ENCODE measurements at regions not wholly inside any gene's neighbourhood (a gene's known extent, or its start where the extent isn't known, plus 50 kb on each side); places are given as distances from the start of the nearest gene placed in this dataset.

DNA sequence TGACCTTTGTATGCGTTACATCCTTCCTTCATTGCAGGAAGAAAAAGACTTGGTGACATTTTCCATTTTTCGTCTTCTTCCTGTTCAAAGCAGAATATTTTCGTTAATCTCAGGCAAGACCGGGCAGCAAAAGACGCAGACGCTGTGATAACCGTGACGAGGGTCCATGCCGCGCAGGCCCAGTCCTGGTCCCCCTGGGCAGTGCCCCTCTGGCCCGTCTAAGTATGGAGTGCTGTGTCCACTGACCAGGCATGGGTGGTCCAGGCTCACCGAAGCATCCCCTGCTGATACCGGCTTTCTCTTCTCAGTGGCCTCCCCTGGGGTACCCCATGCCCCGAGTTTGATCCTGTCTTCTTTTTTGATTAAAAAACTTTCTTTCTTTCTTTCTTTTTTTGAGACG lies 135.2 kb upstream of the ASB18 start:
- DNase-seq, result no peak
- in situ Hi-C loops (cut with HindIII; ENCODE audit: low pct_ligation_motif_present, low pct_unique_long_range_greater_than_20kb, low sequenced_read_pairs), result no loop called here

DNA sequence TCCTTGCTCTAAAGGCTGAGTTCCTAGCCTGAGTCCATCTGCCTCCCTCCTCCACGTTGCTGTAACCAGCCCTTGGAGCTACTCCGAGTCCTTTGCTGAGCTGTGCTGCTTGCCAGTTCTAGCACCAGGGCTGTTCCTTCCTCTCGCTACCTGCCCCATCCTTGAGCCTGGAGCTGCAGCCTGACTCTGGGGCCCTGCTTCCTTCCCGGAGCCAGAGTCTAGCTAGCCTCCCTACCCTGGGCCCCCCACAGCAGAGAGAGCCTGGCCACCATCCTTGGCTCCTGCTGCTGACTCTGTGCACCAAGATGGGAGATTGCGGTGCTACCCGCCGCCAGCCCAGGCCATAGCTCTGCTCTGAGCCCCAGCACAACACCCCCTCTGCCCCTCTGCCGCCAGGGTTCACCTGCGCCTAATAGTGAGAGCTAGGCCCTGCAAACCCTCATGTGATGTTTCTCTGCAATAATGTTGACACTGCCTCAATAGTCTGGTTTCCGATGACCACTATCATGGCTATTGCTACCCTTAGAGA lies 135.9 kb upstream of the ASB18 start:
- in situ Hi-C loops (cut with HindIII; ENCODE audit: low pct_ligation_motif_present, low pct_unique_long_range_greater_than_20kb, low sequenced_read_pairs), result no loop called here
- no peak for DNase-seq

DNA sequence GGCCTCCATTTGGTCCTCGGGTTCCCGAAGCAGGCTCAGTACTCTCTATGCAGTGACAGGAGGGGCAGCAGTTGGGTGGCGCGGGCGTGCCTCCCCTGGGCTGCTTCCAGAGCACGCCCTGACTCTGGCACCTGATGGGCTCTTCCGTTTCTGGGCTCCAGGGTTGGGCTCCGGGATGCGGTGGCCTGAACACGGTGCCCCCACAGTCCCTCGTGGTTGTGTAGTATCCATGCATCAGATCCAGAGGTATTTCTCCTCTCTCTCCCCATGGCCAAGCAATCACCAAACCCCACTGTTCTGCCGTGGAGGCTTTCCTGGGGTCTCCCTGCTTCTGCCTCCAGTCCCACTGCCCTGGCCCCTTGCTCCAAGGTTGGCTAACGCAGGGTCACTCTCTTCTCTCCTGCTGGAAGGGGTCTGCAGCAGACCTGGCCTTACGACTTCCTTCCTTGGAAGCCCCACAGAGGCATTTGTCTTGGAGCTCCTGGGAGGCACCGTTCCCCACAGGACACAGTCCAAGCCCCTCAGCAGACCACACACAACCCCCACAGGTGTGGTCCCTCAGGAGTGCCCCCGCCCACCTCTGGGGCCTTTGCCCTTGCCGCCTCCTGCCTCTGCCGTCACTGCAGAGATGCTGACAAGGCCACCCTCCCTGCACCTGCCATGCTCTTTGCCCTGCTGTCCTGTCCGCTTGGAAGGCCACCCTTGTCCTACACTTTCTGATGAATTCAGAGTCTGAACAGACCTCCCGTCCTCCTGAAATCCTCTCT lies 136.6 kb upstream of the ASB18 start:
- in situ Hi-C loops (cut with HindIII; ENCODE audit: low pct_ligation_motif_present, low pct_unique_long_range_greater_than_20kb, low sequenced_read_pairs), result no loop called here
- no peak for DNase-seq

DNA sequence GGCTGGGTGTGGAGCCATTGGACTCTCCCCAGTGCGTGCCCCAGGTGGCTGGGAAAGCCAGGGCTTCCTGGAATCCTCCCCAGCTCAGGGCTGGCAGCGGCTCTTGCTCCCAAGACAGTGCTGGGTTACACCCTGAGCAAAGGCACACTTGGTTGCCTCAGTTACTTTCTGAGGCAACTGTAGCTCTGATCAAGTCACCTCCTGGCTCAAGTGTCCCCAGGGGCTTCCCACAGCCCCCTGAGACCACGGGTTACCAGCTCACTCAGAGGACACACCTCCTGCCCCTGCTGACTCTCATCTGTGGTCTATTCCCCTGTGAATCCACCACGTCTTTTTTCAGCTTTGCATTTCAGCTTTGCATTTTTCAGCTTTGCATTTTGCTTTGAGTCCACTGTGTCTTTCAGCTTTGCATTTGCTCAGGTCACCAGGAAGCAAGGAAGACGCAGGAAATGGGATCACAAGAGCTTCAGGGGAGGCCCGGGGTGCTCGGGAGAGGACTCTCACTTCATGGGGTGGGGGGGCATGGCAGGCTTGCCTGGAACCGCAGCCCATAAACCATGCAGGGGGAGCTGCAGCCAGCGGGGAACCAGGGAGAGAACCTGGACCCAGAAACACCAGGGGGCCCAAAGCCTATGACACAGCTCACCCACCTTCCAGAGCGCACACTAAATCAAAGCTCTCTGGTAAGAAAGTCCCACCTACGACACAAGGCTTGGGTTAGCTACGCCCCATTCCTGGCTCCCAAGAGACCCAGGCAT lies 138.0 kb upstream of the ASB18 start:
- DNase-seq, result no peak
- in situ Hi-C loops (cut with HindIII; ENCODE audit: low pct_ligation_motif_present, low pct_unique_long_range_greater_than_20kb, low sequenced_read_pairs), result no loop called here

DNA sequence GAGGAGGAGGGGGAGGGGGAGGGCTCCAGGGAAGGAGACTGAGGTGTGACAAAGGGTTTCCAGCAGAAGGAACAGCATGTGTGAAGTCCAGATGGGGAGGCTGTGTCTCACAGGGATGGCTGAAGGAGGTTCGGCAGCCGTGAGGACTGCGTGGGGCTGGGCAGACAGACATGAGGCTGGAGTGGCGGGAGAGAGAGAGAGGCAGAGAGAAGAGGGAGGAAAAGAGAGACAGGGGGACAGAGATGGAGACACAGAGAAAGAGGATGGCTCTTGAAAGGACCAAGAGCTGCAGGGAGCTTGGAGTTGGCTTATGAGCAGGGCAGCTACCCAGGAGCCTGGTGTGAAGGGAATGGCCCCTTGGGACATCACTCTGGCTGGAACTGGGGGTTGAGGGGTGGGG lies 138.9 kb upstream of the ASB18 start:
- in situ Hi-C loops (cut with HindIII; ENCODE audit: low pct_ligation_motif_present, low pct_unique_long_range_greater_than_20kb, low sequenced_read_pairs), result no loop called here
- no peak for DNase-seq

DNA sequence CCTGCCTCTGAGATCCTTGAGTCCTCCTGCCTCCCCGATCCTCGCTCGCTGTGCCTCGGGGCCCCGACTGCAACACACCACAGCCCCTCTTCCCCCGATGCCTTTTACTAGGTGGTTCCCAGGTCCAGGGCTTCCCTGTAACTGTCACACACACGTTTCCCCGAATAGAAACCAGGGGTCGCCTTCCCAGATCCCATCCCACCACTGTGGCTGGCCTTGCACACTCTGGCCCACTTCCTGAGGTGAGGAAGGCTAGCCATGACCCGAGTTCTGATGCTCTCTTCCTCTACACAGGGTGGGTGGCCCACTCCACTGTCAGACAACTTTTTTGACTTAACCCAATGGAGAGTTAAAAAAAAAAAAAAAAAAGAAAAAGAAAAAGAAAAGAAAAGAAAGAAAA lies 139.6 kb upstream of the ASB18 start:
- in situ Hi-C loops (cut with HindIII; ENCODE audit: low pct_ligation_motif_present, low pct_unique_long_range_greater_than_20kb, low sequenced_read_pairs), result no loop called here
- no peak for DNase-seq

DNA sequence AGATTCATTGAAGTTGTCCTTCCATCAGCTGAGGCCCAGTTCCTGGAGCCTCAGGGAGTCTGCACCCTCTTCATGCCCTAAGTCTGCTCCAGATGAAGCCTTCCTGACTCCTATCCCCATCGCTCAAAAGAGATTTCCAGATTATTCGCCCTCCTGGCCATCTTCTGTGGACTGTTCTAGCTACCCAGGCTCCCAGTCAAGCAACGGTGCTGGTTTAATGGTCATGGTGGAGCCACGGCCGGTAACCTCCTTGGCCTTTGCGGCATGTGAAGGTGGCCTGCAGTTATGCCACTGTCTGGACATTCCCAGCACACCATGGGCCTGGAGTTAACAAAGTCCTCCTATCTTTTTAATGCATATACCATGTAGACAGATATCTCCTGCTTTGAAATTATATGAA lies 140.1 kb upstream of the ASB18 start:
- DNase-seq, result no peak
- in situ Hi-C loops (cut with HindIII; ENCODE audit: low pct_ligation_motif_present, low pct_unique_long_range_greater_than_20kb, low sequenced_read_pairs), result no loop called here

DNA sequence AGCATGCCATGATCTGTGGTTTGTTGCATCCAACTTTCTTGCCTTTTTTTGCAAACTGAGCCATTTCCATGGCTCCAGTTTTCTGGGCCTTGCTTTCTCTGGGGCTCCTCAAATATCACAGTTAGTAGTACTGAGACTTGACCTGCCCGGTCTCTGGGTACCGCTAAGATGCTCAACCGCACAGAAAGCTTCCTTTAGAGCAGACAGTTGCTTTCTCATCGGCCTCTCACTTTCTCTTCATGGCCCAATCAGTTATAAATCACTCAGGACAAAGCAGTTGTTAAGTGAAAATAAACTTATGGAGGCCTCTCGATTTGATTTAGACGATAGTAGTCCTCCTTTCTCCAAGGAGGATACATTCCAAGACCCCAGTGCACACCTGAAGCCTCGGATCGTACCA lies 141.2 kb upstream of the ASB18 start:
- in situ Hi-C loops (cut with HindIII; ENCODE audit: low pct_ligation_motif_present, low pct_unique_long_range_greater_than_20kb, low sequenced_read_pairs), result no loop called here
- no peak for DNase-seq

DNA sequence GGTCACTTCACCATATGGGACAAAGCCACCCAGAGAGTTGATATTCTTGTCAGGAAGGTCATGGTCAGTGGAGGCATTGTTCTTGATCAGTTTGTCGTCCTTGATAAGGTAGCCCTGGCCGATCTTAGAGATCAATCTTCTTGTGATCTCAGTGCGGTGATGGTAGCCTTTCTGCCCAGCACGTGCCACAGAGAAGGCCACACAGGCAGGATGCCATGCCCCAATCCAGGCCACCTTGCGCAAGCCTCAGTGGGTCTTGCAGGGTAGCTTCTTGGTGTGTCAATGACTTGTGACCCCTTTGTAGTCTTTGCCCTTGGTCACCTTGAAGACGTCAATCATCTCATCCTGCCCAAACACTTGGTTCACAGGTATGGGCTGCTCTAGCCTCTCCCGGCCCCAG lies 143.9 kb upstream of the ASB18 start:
- DNase-seq, result no peak
- in situ Hi-C loops (cut with HindIII; ENCODE audit: low pct_ligation_motif_present, low pct_unique_long_range_greater_than_20kb, low sequenced_read_pairs), result no loop called here

DNA sequence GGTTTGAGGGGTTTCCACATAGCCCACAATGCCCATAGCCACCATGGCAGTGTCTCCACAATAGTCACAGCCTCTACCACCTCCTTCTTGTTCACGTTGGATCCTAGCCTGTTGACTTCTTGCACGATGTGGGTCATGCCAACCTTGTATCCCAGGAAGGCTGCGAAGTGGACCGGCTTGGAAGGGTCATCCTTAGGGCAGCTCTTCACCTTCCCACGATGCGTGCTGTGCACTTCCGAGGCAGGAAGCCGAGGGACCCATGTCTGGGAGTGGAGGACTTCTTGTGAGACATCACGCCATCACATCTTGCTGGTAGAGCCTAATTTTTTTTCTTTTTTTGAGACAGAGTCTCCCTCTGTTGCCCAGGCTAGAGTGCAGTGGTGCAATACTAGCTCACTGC lies 144.6 kb upstream of the ASB18 start:
- no peak for DNase-seq
- in situ Hi-C loops (cut with HindIII; ENCODE audit: low pct_ligation_motif_present, low pct_unique_long_range_greater_than_20kb, low sequenced_read_pairs), result no loop called here

DNA sequence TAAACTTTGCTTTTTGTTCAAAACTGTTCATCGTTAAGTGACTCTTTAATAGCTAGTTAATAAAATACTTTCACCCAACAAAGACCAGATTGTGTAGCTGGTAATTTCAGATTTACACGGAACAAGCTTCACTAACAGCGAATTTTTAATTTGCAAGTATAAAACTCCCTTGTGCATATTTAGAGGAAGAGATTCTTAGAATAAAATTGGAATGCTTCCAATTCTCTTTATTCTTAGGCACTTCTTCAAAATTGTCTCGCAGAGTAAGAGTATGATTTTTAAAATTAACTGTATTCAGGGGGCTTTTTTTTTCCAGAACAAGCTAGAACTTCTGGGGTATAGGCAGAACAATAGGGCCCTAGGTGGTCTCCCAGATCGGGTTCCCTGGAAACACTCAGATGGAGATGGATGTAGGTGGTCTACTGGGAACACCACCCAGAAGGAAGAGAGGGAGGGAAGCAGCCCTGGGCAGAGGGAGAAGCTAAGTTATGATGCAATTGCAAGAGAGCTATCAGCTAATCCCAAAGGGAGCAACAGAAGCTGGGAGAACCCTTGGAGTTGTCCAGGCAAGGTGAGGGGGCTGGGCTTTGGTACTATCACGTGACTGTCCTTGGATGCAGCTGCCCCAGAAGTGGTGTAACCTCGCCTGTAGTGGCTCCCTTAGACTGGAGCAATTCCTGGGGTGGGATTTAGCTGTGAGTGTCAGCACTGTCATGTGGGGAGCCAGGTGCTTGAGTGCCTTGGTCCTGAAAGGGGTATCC lies 151.7 kb upstream of the ASB18 start:
- DNase-seq, result no peak
- in situ Hi-C loops (cut with HindIII; ENCODE audit: low pct_ligation_motif_present, low pct_unique_long_range_greater_than_20kb, low sequenced_read_pairs), result no loop called here

DNA sequence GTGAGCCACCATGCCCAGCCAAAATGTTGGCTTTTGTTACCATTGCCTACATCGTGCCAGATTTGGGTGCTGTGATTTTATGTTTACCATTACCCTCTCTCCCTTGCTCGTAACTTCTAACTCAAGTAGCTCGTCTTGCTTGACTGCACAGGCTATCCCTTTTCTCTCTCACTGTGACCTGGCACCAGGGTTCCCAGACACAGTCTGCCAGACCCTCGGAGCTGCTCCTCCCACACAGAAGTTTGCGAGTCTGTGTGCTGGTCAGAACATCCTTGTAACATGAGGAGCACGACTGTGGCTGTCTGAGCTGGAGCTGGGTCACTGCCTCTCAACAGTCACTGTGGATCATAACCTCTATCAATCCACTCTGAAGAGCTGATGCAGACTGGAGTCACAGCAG lies 152.5 kb upstream of the ACKR3 start:
- in situ Hi-C loops (cut with HindIII; ENCODE audit: low pct_ligation_motif_present, low pct_unique_long_range_greater_than_20kb, low sequenced_read_pairs), result no loop called here
- no peak for DNase-seq

DNA sequence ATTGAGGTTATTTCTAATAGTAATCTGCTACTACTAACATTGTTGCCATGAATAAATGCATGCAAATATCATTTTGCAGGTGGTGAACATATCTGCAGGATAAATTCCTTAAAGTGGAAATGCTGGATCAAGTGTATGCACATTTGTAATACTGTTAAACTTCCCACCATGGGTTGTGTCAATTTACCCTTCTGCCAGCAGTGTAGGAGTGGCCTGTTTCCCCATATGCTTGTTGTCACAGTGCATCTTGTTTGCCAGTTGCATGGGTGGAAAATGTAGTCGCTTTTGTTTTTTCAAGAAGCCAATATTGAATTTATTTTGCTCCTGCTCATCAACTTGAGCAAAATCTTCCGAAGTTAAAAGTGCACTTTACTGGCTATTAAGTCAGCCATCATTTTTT lies 139.0 kb upstream of the ACKR3 start:
- in situ Hi-C loops (cut with HindIII; ENCODE audit: low pct_ligation_motif_present, low pct_unique_long_range_greater_than_20kb, low sequenced_read_pairs), result no loop called here
- DNase-seq, result no peak

DNA sequence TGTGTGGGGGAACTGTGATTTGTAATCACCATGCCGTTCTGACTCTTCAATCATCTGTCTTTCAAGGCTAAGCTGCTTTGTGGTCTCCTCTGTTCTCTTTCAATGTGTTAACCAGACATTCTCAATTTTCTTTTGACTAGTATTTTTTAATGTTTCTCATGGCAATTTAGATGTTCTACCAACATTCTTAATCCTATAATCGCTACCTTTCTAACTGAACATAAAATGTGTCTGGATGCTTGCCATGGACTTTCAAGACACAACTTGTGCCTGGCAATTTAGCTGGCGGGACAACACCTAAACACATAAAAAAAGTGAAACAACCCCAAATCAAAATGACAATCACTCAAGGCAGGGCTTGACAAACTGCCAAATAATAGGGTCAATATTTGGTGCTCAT lies 135.0 kb upstream of the ACKR3 start:
- in situ Hi-C loops (cut with HindIII; ENCODE audit: low pct_ligation_motif_present, low pct_unique_long_range_greater_than_20kb, low sequenced_read_pairs), result no loop called here

DNA sequence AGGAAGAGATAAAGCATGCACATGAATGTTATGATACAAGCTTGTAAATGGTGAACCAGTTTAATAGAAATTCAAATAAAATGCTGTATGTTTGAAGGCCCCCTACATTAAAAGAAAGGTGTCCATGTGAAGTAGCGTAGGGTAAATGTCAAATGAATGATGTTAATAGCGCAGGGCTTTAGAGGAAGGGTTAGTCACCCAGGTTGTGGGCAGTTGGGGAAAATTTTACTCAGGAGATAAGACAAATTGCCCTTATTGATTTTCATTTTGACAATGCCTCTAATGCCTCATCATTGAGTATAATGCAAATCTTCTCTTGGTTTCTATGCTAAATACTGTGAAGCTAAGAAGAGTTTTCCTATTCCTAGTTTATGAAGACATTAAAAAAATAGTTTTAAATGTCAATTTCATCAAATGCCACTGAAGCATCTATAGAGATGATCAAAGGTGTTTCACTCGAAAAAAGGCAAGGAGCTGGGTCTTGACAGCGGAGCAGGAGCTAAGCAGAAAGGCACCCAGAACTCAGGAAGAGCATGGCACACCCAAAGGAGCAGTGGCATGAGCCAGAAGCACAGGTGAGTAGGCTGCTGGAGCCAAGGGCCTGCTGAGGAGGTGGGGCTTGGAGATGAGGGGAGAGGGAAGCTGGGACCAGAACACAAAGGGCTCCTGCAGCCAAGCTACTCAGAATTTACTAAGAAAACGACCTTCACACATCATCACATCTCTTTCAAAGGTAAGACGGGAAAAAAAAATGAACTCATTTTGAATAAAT lies 129.3 kb upstream of the ACKR3 start:
- no peak for DNase-seq
- in situ Hi-C loops (cut with HindIII; ENCODE audit: low pct_ligation_motif_present, low pct_unique_long_range_greater_than_20kb, low sequenced_read_pairs), result no loop called here

More for the DNA sequence above, 135.0 kb upstream of the ACKR3 start:
- DNase-seq, result no peak

DNA sequence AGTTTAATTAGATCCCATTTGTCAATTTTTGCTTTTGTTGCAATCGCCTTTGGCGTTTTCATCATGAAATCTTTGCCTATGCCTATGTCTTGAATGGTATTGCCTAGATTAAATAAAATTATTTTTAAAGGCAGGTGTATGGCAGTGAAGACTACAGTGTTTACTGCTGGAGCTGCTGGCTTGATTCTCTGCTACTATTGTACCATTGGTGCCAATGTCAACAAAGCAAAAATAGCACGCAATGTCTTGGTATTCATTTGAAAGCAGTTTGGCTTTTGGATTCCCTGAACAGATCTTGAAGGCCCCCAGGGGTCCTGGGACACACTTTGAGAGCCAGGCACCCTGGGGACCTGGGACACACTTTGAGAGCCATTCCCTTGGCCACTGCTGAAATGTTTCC lies 125.4 kb upstream of the ACKR3 start:
- no peak for DNase-seq
- in situ Hi-C loops (cut with HindIII; ENCODE audit: low pct_ligation_motif_present, low pct_unique_long_range_greater_than_20kb, low sequenced_read_pairs), result no loop called here

DNA sequence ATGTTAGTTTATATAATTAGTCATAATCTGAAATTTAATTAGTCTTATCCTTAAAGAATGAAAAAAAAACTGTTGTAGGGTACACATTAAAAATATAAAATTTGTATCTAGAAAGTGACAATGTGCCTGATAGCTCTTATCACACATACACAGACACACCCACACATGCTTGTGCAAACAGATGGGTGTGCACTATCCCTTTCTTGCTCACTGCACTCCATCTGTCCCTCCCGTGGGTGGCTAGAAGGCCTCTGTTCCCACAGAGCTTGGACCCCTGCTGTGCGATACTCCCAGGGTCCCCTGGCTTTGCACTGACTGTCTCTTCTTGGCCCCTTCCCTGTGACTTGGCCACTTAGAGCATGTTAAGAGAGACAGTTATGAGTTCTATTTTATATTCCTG lies 123.9 kb upstream of the ACKR3 start:
- no peak for DNase-seq
- in situ Hi-C loops (cut with HindIII; ENCODE audit: low pct_ligation_motif_present, low pct_unique_long_range_greater_than_20kb, low sequenced_read_pairs), result no loop called here

DNA sequence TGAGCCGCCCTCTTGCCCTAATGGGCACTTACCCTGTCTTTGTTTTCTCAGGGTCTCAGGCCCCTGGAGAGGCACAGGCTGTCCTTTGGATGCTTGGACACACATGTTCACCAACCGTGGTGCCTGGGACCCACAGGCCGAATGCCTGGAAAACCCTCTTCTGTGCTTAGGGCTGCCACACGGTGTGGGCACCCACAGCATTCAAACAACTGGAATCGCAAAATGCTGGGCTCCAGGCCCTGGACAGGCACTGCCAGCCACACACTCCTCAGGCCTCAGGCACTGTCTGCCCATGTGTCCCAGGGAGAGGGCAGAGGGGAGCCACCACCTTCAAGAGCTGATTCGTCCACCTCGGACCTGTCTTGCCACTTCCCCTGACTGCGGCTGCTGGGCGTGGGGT lies 123.1 kb upstream of the ACKR3 start:
- in situ Hi-C loops (cut with HindIII; ENCODE audit: low pct_ligation_motif_present, low pct_unique_long_range_greater_than_20kb, low sequenced_read_pairs), result no loop called here
- no peak for DNase-seq

Data from ACHN (cell line).